ENCODE measurements at regions not wholly inside any gene's neighbourhood (a gene's known extent, or its start where the extent isn't known, plus 50 kb on each side); places are given as distances from the start of the nearest gene placed in this dataset.
"Not testable (repeated sequence)": the region's sequence is repeated elsewhere in the genome, so short reads cannot be mapped to it uniquely, and the experiment has no call there.

DNA sequence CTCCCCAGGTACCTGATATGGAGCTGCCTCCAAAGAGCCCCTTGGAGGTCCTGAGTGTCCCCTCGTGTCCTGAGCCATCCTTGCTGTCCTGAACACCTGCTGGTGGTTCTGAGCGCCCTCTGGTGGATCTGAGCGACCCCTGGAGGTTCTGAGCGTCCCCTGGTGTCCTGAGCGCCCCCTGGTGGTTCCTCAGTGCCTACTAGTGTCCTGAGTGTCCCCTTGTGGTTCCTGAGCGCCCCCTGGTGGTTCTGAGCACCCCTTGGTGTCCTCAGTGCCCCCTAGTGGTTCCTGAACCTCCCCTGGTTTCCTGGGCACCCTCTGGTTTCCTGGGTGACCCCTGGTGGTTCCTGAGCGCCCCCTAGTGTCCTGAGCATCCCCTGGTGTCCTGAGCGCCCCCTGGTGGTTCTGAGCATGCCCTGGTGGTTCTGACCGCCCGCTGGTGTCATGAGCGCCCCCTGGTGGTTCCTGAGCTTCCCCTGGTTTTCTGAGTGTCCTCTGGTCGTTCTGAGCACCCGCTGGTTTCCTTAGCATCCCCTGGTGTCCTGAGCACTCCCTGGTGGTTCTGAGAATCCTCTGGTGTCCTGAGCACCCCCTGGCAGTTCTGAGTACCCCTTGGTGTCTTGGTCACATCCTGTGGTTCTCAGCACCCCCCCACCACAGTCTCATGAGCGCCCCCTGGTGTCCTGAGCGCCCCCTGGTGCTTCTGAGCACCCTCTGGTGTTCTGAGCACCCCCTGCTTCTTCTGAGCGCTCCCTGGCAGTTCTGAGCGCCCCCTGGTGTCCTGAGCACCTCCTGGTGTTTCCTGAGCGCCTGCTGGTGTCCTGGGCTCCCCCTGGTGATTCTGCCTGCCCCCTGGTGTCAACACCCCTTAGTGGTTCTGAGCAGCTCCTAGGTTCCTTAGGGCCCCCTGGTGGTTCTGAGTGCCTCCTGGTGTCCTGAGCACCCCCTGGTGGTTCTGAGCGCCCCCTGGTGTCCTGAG lies 146.8 kb downstream of the POTEB start:
- H3K36me3 Mint-ChIP-seq (ENCODE audit: low read depth), result not testable (repeated sequence)

DNA sequence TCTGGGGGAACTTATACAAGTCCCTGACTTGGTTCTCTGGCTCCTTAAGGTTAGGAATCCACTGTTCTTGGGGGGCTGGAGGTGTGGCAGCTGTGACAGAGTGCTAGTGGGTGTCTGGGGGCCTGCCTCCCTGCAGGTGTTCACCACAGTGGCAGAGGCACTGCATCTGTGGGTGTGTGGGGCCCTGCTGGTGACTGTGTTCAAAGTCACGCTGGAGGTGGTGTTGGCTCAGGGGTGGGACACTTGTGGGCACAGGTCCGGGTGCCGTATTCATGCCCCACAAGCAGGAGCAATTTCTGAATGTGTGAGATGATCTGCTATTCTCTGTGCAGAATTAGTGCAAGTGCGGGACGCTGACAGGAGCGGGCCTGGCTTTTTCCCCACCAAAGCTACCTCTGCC lies 152.5 kb downstream of the POTEB start:
- not testable (repeated sequence) for H3K36me3 Mint-ChIP-seq (ENCODE audit: low read depth); H3K4me1 Mint-ChIP-seq (ENCODE audit: low read depth); H3K4me3 Mint-ChIP-seq; H3K9me3 Mint-ChIP-seq; H3K27me3 Mint-ChIP-seq; H3K27ac Mint-ChIP-seq

More for the DNA sequence above, 146.8 kb downstream of the POTEB start:
- H3K9me3 Mint-ChIP-seq; H3K27me3 Mint-ChIP-seq; H3K4me1 Mint-ChIP-seq (ENCODE audit: low read depth); H3K27ac Mint-ChIP-seq; H3K4me3 Mint-ChIP-seq: not testable (repeated sequence)

DNA sequence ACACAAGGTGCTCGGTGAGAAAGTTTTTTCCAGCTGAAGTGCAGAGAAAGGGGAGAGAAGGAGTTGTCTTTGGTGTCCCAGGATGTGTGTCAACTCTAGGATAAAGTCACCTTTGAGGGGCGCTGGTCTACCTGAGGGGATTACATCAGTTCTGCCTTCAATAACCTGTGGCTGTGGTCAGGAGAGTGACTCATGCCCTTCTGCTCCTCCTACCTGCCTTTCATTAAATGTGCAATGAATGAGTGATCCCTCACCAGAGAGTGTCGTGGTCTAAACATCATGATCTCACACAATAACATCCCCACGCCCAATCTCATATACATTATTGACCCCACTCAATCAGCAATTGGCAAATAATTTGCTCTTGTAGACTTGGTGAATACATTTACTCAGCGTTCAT lies 156.4 kb downstream of the POTEB start:
- H3K27ac Mint-ChIP-seq, H3K4me3 Mint-ChIP-seq: not testable (repeated sequence)

DNA sequence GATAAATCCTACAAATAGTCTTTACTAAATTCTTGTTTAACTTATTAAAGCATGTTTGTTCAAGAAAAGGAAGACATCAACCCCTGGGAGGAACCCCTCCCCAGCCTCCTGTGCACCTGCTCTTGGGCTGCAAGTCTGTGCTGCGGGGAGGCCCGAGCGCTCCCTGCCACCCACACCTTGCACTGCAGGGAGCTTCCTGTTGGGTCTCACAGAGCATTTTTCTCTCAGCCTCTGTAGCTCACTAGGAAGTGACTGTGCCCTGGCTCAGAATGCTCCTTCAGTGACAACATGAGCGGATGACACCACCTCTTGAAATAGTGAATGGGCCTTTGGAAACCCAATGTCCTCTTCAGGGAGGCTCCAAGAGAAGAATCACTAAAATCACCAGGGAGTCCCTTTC lies 158.8 kb downstream of the POTEB start:
- H3K27me3 Mint-ChIP-seq; H3K36me3 Mint-ChIP-seq (ENCODE audit: low read depth); H3K9me3 Mint-ChIP-seq; H3K4me3 Mint-ChIP-seq; H3K4me1 Mint-ChIP-seq (ENCODE audit: low read depth); H3K27ac Mint-ChIP-seq: not testable (repeated sequence)

More for the DNA sequence above, 156.4 kb downstream of the POTEB start:
- H3K4me1 Mint-ChIP-seq (ENCODE audit: low read depth); H3K36me3 Mint-ChIP-seq (ENCODE audit: low read depth); H3K27me3 Mint-ChIP-seq; H3K9me3 Mint-ChIP-seq: not testable (repeated sequence)

DNA sequence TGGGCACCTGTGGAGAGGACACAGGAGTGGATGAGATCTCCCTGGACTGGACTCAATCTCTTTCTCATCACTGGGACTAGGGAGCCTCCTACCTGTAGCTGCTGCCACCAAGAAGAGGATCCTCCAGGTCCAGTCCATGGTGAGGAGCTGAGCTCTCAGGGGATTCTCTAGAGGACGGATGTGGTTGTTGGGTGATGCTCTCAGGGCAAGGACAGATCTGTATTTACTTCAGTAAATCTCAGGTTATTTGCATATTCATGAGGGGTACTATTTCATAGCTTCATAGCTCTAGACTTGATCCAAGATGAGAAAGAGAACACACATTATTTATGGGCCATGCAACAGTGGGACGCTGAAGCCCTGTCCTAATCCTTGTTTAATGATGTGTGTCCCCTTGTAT lies 159.4 kb downstream of the POTEB start:
- not testable (repeated sequence) for H3K27ac Mint-ChIP-seq; H3K9me3 Mint-ChIP-seq; H3K4me3 Mint-ChIP-seq; H3K27me3 Mint-ChIP-seq; H3K4me1 Mint-ChIP-seq (ENCODE audit: low read depth); H3K36me3 Mint-ChIP-seq (ENCODE audit: low read depth)

DNA sequence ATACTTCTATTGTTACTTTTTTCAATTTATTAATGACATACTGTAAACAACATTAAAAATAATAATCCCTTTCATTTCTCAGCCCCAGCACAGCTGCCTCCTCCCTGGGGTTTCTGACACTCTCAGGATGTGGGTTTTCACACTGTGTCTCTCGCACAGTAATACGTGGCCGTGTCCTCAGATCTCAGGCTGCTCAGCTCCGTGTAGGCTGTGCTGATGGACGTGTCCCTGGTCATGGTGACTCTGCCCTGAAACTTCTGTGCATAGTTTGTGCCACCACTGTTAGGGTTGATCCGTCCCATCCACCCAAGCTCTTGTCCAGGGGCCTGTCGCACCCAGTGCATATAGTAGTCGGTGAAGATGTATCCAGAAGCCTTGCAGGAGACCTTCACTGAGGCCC lies 159.9 kb downstream of the POTEB start:
- not testable (repeated sequence) for H3K4me3 Mint-ChIP-seq; H3K36me3 Mint-ChIP-seq (ENCODE audit: low read depth); H3K27ac Mint-ChIP-seq; H3K9me3 Mint-ChIP-seq; H3K27me3 Mint-ChIP-seq; H3K4me1 Mint-ChIP-seq (ENCODE audit: low read depth)

DNA sequence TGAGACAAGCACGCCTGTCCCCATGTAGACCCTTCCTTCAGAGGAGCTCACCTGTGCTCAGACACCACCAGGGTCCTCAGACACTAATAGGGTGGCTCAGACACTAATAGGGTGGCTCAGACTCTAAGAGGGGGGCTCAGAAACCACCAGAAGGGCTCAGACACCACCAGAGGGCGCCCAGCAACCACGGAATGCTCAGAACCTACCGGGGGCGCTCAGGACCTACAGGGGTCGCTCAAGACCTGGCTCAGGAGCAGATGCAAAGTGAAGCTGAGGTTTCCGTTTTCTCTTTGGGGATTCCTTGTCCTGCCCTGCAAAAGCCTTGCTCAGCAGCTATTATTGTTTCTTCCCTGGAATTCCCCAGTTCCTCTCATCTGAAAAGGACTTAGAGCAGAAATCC lies 172.1 kb downstream of the POTEB start:
- H3K4me3 Mint-ChIP-seq; H3K9me3 Mint-ChIP-seq; H3K36me3 Mint-ChIP-seq (ENCODE audit: low read depth): not testable (repeated sequence)

DNA sequence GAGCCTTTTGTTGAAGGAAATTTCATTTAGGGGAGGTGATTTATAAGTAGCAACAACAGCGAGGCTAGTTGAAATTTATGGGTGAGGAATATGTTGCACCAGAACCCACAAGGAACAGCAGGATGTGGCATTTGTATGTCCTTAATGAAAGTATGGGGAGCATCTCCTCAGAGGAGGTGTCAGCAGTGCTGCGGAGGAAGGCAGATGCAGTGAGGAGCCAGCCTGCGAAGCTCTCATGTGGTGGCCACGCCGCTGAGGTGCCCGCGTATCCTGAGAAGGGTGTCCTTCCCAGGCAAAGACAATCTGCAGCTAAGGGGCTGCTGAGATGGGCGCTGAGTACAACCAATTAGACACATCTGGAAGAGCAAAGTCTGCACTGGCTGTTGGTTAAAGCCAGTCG lies 178.9 kb downstream of the POTEB start:
- H3K27me3 Mint-ChIP-seq; H3K9me3 Mint-ChIP-seq; H3K4me3 Mint-ChIP-seq; H3K4me1 Mint-ChIP-seq (ENCODE audit: low read depth); H3K27ac Mint-ChIP-seq; H3K36me3 Mint-ChIP-seq (ENCODE audit: low read depth): not testable (repeated sequence)

More for the DNA sequence above, 172.1 kb downstream of the POTEB start:
- not testable (repeated sequence) for H3K27me3 Mint-ChIP-seq; H3K4me1 Mint-ChIP-seq (ENCODE audit: low read depth); H3K27ac Mint-ChIP-seq

DNA sequence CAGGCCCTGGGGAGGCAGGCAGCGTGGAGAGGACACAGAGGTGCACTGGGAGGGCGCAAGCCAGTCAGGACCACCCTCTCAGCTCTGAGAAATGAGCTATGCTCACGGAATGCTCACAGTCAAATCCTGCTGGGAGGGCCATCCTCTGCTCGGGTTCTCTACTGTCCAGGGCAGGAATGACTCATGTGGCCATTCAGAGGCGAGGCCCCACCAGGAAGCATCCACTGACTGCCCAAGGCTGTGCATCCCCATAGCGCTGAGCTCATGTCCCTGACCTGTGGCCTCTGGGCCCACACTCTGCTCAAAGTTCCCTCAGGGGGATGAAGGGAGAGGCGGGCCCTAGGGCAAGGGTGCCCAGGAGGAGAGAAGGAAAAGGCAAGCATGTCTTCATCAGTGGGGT lies 182.4 kb downstream of the POTEB start:
- not testable (repeated sequence) for H3K4me1 Mint-ChIP-seq (ENCODE audit: low read depth); H3K27me3 Mint-ChIP-seq; H3K9me3 Mint-ChIP-seq; H3K27ac Mint-ChIP-seq; H3K4me3 Mint-ChIP-seq; H3K36me3 Mint-ChIP-seq (ENCODE audit: low read depth)

DNA sequence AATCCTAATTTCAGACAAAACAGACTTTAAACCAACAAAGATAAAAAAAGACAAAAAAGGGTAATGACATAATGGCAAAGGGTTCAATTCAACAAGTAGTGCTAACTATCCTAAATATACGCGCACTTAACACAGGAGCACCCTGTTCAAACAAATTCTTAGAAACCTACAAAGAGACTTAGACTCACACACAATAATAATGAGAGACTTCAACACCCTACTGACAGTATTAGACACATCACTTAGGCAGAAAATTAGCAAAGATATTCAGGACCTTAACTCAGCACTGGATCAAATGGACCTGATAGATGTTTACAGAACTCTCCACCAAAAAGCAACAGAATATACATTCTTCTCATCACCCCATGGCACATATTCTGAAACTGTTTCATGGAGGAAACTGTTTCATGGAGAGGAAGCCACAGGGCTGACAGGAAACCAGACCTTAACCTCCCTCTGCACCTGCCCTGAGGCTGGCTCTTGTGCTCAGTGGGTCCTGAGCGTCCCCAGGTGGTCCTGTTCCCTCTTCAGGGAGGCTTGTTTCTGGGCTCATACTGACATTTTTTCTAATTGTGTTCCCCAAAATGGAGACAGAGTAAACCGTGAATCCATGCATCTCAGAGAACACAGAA lies 184.9 kb downstream of the POTEB start:
- H3K9me3 Mint-ChIP-seq; H3K4me3 Mint-ChIP-seq; H3K27me3 Mint-ChIP-seq; H3K27ac Mint-ChIP-seq; H3K36me3 Mint-ChIP-seq (ENCODE audit: low read depth); H3K4me1 Mint-ChIP-seq (ENCODE audit: low read depth): not testable (repeated sequence)

DNA sequence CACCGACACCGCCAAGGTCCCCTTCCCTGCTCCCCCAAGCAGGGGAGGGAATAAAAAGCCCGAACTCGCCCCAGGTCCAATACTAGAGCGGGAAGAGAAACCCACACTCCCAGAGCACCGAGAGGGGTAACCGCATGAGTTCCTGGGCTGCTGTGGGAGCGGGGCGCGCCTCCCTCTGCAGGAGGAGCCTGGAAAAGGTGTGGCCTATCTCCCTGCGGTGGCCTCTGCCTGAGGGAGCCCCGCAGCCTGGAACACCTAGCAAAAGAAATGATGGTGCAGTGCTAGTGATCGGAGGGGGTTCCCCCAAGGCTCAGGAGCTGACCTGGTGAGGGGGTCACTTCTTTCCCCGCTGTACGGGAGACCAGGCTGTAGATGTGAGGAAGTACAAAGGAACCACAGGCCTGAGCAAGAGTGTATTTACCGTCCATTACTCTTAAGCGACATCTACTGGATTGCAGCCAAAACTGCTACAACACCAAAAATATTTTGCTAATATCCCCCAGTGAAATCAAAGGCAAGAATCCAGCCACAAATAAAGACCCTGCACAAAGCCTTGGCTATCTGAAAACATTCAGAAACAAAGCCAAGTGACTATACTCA lies 216.6 kb upstream of the POTEB3 start:
- H3K27me3 Mint-ChIP-seq; H3K4me3 Mint-ChIP-seq; H3K4me1 Mint-ChIP-seq (ENCODE audit: low read depth); H3K27ac Mint-ChIP-seq; H3K36me3 Mint-ChIP-seq (ENCODE audit: low read depth); H3K9me3 Mint-ChIP-seq: not testable (repeated sequence)

DNA sequence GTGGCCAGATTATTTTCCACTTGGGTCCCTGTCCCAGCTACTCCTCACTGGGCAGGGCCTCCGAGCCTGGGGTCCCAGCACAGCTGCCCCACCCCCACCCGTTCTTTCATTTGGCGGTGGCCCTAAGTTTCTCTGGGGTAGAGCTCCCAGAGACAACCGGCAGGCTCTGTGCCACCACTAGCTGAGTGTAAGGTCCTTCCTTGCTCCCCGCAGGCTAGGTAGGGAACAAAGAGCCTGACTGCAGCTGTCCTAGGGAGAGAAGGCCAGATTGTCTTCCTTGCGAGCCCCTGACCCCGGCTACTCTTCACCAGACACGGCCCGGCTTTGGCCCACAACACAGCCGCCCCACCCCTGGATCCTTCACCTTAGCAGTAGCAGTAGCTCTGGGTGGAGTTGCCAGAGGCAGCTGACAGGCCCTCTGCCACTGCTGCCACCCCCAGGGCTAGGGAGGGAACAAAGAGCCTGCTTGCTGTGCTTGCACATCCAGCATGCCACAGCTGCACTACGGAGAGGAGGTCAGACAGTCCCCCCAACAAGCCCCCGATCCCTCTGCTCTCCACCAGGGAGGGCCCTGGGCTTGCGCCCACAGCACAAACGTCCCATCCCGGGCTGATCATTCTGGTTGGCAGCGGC lies 215.9 kb upstream of the POTEB3 start:
- H3K27me3 Mint-ChIP-seq, result not testable (repeated sequence)

DNA sequence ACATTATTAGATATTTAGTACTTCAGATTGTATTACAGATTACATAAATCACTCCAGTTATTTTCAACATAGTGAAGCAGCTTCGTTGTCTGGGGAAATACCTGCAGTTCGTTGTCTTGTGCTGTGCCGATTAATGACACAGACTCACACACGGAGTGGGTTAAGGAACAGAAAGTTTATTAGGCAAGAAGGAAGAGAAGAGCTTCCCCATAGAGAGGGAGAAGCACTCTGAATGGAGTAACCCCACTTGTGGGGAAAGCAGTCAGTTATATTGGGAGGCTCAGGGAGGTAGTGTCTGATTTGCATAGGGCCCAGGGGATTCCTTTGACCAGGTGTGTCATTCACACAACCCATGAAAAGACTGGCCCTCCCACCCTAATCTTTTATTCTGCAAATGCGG lies 213.4 kb upstream of the POTEB3 start:
- H3K36me3 Mint-ChIP-seq (ENCODE audit: low read depth); H3K27ac Mint-ChIP-seq; H3K27me3 Mint-ChIP-seq; H3K4me1 Mint-ChIP-seq (ENCODE audit: low read depth); H3K4me3 Mint-ChIP-seq; H3K9me3 Mint-ChIP-seq: not testable (repeated sequence)

More for the DNA sequence above, 215.9 kb upstream of the POTEB3 start:
- H3K4me1 Mint-ChIP-seq (ENCODE audit: low read depth); H3K36me3 Mint-ChIP-seq (ENCODE audit: low read depth); H3K4me3 Mint-ChIP-seq; H3K9me3 Mint-ChIP-seq: not testable (repeated sequence)
- peak overlapping the region; percentile 40 for H3K27ac Mint-ChIP-seq

DNA sequence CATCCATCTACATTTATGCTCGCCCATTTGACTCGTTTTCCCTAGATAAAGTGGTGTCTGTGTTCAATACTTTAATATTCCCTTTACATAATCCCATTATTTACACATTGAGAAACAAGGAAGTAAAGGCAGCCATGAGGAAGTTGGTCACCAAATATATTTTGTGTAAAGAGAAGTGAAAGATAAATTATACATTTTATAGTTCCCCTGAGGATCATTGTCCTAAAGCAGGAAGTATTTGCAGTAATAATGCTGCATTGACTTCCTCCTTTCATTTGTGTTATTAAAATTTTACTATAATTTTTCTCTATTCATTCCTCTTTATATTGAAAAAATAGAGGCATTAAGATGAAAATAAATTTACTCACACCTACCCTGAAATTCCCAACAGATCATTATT lies 198.5 kb upstream of the POTEB3 start:
- not testable (repeated sequence) for H3K27ac Mint-ChIP-seq; H3K4me1 Mint-ChIP-seq (ENCODE audit: low read depth); H3K9me3 Mint-ChIP-seq; H3K4me3 Mint-ChIP-seq; H3K36me3 Mint-ChIP-seq (ENCODE audit: low read depth); H3K27me3 Mint-ChIP-seq

DNA sequence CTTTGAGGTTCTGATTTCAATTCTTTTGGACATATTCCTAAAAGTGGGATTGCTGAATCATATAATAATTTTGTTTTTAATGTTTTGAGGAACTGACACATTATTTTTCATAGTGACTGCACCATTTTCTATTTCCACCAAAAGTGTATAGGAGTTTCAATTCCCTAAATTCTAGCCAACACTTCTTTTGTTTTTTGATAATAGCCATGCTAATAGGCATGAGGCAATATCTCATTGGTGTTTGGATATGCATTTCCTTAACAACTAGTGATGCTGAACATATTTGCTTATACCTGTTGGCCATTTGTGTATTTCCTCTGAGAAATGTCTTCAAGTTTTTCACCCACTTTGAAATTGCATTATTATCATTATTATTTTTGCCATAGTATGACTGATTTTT lies 186.4 kb upstream of the POTEB3 start:
- H3K9me3 Mint-ChIP-seq; H3K36me3 Mint-ChIP-seq (ENCODE audit: low read depth); H3K4me1 Mint-ChIP-seq (ENCODE audit: low read depth); H3K27ac Mint-ChIP-seq; H3K4me3 Mint-ChIP-seq; H3K27me3 Mint-ChIP-seq: not testable (repeated sequence)
